ENCODE measurements at regions not wholly inside any gene's neighbourhood (a gene's known extent, or its start where the extent isn't known, plus 50 kb on each side); places are given as distances from the start of the nearest gene placed in this dataset.
"Not testable (repeated sequence)": the region's sequence is repeated elsewhere in the genome, so short reads cannot be mapped to it uniquely, and the experiment has no call there.

DNA sequence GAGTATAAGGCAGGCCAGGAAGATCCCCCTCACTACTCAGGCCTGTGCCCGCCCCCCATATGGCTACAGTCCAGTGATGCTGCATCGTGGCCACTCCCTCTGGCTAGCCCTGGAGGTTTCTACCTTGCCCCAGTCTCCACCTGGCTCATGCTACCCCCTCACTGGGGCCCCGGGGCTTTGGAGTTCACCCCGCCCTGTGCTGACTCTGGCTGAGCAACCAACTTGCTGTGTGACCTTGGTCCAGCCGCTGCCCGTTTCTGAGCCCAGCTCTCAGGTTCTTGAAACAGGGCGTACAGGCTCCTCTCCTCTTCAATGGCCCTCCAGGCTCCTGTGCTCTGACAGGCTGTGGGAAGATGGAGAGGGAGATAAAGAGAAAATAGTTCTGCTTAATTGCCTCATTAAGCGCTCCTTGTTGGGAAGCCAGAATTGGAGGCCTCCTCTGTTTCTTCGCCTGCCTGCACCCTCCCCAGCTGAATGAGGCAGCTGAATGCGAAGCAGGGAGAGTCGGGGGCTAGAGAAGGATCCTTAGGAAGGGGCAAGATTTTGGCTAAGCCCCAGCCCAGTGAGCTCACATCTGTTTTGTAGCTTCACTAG lies 138.2 kb upstream of the NCOR2 start:
- DNase-seq: no peak

DNA sequence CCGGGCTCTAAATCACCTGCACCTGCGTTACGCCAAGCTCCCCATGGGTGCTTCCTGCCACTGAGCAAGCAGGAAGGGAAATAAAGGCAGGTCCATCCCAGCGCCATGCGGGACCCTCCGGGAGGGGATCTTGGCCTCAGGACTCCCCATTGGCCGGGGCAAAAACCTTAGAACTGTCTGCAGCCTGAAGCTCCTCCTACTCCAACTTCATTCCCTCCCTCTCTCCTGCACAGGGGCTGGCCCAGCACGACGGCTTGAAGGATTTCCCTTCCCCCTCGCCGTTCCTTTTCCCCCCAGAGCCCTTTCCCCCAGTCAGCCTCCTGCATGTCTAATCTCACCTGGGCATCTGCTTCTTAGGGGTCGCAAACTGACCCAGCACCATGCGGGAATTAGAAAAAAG lies 137.2 kb upstream of the NCOR2 start:
- no peak for DNase-seq

DNA sequence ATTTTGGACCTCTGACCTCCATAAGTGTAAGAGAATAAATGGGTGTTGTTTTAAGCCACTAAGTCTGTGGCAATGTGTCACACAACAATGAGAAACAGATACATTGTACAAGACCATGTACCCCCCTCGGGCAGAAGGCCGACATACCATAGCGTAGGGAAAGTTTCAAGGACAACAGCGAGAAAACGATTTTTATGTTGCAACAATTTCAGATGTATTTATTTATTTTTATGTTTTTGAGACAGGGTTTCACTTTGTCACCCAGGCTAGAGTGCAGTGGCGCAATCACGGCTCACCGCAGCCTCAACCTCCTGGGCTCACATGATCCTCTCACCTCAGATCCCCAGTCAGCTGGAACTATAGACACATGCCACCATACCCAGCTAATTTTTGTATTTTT lies 136.4 kb upstream of the NCOR2 start:
- DNase-seq: no peak

DNA sequence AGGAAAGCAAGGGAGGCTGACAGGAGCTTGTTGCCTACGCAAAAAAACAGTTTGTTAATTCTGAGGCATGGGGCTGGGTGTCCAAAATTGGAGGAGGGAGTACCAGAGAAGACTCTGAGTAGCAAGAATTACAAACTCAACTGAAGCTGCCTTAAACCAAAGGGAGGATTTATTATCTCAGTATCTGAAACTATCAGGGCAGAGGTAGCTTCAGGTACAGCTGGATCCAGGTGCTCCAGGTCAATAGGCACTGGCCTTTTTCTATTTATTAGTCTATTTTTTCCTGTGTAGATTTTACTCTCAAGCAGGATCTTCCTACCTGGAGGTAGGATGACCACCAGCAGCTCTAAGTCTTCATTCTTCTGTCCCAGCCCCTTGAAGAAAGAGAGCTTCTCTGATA lies 135.3 kb upstream of the NCOR2 start:
- no peak for DNase-seq

DNA sequence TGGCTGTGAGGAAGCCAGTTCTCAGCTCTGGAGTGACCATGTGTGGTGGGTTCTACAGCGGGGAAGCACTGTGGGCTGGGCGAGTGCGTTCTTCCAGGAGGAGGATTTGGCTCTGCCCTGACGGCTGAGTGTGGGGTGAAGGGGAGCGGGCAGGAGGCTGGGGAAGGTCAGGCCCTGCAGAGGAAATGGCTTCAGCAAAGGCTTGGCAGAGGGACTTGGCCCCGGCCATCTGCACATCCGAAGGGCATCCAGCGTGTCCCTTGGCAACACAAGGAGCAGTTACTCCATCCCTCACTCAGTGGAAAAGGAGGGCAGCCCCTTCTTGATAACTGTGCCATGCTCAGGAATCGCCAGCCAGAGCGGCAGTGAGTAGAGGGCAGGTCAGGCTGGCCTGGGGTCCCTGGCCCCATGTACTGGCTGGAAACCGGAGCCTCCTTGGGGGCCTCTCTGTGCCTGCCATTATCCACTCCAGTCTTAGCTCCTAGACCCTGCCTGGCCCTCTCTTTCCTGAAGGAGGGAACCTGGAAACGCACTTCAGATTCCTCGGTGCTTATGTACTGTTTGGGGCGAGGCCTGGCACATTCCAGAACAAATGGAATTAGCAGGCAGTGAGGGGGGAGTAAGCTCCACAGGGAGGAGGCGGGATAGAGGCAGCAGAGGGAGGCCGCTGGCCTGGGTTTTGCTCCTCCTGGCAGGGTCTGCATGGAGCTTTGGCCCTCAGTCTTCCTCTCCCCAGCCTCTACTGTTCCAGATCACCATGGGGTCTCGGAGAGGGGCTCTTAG lies 133.6 kb upstream of the NCOR2 start:
- DNase-seq: no peak

DNA sequence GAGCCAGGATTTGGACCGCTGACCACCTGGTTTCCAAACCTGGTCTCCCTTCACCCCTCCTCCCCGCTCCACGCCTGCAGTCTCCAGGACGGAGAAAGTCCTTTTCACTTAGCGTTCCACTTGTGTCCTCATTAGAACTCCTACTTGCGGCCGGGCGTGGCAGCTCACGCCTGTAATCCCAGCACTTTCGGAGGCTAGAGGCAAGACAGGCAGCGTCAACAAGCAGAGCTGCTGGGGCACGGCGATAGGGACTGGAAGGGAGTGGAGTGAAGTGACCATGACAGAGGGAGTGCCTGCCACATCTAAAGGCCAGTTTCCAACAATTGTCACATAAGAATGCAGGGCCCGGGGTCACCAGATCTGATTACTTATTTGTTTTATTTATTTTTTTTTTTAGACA lies 132.5 kb upstream of the NCOR2 start:
- no peak for DNase-seq

DNA sequence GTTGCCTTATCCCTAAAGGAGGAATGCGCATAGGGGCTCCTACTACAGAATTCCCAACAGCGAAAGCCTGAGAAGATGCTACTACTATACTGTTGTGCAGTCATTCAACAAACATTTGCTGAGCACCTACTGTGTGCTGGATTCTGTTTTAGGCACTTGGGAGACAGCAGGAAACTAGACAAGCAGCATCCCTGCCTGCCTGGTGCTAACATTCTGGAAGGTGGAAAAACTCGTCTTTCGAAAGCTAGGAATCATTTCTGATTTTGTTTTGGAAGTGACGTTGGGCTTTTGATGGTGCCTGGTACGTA lies 131.5 kb upstream of the NCOR2 start:
- DNase-seq: no peak

DNA sequence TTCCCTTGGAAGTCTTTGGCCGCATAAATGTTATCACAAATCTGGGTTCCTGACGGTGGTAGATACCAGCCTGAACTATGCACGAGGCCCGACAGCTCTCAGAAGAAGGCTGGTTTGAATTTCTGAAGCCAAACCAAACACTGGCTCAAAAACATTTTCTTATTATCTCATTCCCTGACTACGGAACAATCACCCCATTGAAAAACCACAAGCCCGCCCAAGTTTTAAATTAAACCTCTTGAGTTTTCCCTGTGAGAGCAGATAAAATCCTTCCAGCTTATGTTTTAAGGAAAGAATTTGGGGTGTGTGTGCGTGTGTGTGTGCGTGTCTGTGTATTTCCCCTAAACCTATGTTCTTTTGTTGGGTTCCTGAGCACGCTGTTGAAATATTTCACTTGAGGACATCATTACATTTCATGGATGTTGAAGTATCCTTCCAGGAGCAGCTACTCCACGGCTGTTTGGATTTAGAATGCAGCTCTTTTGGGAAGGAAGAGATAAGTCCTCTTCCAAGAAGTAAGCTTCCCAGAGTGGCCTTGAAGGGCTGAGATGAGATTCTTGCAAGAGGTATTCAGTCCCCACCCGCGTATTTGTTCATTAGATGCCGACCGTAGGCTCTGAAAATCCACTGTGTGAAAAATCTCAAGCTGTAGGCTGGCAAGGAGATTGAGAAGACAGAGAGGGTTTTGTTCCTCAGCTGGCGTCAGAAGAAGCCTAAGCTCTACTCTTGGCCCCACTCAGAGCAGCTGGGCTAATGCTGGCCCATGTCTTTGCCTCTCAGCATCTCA lies 131.0 kb upstream of the NCOR2 start:
- DNase-seq: no peak

DNA sequence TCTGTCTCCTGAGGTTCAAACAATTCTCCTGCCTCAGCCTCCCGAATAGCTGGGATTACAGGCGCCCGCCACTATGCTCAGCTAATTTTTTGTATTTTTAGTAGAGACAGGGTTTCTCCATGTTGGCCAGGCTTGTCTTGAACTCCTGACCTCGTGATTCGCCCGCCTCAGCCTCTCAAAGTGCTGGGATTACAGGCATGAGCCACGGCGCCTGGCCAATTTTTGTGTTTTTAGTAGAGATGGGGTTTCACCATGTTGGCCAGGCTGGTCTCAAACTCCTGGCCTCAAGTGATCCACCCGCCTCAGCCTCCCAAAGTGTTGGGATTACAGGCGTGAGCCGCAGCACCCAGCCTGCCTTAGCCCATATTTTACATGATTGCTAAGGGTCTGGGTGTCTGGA lies 130.3 kb upstream of the NCOR2 start:
- not testable (repeated sequence) for DNase-seq

DNA sequence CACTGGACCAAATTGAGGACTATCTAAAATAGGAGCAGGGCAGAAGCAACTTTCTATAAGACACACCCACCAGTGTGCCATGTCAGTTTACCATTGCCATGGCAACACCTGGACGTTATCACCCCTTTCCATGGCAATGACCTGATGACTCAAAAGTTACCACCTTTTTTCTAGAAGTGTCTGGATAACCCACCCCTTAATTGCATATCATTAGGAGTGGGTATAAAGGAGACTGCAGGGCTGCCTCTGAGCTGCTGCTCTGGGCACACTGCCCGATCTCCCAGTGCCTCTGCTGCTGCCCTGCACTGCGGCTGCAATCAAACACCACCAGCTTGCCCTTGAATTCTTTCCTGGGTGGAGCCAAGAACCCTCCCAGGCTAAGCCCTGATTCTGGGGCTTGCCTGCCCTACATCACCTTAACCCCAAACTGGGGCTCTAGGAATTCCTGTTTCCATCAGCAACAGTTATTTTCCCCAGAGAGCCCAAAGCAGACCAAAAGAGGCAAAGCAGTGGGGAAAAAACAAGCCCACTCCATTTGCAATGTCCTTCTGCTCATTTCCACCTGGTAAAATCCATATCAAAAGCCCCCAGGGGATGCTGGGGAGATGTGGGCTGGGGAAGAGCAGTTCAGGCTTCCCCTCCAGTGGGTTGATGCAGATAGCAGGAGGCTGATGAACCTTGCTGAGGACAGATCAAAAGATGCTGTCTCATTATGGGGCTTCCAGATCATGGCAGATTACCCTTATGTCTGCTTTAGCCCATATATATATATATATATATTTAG lies 129.5 kb upstream of the NCOR2 start:
- DNase-seq: no peak

DNA sequence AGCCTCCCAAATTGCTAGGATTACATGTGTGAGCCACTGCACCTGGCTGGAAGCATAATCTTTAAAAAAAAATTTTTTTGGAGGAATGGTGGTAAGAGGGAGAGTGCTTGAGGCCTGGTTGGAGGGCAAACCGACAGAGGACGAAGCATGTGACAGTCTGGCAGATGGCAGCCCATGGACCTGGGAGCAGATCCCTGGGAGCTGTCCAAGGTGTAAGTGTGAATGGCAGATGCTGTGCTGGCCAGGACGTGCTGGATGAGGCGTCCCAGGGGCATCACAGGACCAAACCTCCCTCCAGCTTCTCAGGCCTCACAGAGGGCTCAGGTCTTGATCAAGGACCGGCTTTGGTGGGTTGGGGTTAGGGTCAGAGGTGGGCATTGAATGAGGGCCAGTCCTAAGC lies 128.4 kb upstream of the NCOR2 start:
- peak; percentile 72 for DNase-seq

DNA sequence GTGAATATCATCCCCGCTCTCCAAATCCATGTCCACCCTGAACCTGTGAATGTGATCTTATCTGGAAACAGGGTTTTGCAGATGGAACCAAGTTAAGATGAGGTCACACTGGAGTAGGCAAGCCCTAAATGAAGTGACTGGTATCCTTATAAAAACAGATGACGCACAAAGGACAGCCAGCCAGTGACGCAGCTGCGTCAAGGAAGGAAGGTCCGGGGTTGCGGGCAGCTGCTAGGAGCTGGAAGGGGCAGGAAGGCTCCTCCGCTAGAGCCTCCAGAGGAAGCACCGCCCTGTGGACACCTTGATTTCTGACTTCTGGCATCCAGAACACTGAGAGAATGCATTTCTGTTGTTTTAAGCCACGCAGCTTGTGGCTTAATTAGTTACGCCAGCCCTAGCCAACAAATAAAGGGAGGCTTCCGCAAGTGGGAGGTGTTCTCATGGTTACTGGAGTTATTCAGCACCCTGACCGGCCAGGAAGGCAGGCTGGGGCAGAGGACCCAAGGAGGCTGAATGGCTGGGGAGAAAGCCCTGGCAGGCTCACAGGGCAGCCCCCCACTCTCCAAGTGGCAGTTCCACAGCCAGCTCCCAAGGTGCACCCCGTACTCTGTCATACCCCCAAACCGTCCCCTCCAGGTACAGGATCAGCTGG lies 127.6 kb upstream of the NCOR2 start:
- no peak for DNase-seq

DNA sequence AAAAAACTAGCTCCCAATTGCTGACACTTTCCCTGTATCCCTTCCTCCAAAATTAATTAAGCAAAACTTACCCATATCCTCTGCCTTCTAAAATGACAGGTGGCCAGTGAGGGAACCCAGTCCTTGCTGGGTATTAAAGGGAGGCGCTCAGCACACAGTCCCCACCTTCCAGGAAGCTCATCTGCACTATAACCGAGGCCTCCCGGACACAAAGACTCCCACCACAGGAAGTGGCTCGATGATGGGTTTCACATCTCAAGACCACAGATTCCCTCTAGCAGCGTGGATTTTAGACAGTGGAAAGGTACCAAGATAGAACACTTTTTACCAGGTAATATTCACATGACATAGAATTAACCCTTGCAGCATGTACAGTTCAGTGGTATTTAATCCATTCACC lies 126.8 kb upstream of the NCOR2 start:
- DNase-seq: no peak

DNA sequence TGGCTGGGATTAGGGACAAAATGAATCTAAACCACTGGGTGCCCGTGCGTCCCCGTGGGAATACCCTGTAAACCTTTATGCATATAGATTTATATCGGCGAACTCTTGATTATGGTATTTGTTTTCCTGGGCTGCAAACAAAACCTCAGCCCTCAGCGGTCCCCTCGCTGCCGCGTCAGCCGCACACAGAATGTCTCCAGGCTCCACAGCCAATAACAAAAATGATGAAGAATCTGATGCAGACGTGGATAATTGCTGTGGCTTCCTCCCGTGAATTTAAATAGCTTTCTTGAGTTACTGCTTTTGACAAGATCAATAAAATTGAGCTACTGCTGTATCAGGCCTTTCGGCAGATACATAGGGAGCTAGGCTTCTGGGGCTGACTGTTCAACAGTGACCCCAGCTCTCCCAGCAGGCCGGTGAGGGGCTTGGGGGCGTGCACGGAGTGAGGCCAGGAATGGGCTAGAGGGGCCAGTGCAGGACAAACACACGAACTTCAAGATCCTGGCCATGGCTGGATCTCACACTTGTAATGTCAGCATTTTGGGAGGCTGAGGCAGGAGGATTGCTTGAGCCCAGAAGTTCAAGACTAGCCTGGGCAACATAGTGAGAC lies 125.8 kb upstream of the NCOR2 start:
- no peak for DNase-seq

DNA sequence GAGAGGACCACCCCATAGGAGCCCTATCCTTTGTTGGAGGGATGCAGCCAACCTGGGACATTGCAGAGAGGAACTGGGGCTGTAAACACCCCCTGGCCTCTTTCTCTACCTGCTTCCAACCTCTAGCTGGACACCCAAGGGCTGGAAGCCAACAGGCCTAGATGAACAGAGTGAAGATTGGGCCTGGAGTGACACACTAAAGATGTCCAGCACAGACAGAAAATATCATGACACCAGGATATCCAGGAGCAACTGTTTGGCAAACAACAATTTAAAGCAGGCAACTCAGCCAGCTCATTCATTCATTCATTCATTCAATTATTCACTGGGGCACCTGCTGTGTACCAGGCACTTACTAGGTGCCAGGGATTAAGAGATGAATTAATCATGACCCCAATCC lies 125.0 kb upstream of the NCOR2 start:
- DNase-seq: no peak

DNA sequence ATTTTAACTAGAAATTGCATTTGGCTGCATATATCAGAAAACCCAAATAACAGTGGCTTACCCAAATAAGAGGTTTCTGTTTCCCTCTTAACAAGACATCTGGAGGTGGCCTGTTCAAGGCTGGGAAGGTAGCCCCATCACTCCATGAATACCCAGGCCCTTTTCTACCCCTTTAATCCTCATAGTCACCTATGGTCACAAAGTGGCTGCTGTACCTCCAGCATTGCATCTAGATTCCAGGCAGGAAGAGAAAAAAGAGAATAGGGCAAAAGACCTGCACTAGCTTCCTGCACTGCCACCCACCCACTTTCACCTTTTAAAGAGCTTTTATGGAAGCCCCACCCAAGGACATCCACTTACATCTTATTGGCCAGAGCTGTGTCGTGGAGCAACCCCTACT lies 124.0 kb upstream of the NCOR2 start:
- DNase-seq: no peak

DNA sequence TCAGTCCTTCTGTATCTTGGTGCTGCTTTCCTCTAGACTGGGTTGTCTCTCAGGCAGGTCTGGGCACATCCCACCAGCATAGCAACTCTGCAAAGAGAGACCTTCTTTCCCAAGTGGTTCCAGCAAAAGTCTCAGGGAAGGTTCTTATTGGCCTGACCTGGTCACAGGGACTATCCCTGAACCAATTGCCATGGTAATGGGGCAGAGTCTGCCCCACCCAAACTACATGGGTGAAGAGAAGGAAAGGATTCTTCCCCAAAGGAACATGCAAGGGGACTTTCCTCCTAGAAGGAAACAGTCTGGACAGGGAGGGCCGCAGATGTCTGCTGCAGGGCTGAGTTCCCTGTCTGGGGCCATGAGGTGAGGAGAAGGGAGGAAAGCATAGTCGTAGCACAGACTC lies 122.2 kb upstream of the NCOR2 start:
- DNase-seq: no peak

DNA sequence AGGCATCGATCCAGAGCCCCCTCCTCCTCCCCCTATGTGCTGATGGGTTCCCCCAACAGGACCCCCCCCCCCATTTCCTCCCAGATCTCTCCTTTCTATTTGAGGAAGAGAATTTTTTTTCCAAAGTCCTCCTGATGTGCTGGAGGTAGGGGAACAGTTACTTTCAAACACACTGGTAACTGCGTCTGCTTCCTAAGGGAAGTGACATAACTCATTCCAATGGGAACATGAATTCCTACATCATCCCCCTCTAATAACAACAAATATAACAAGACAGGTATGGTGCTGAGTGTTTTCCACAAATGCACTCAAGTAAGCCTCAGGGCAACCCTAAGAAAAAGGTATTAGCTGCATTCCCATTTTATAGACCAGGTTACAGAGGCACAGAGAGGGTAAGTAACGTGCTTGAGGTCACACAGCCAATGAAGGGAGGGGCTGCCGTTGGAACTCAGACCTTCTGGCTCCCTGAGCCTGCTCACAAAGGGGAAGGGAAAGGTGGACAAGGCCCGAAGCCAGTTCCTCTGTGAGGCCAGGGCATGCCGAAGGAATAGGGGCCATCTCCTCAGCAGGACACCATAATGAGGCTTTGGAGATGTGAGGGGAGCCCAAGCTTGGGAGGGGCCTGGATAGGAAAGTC lies 121.1 kb upstream of the NCOR2 start:
- no peak for DNase-seq

DNA sequence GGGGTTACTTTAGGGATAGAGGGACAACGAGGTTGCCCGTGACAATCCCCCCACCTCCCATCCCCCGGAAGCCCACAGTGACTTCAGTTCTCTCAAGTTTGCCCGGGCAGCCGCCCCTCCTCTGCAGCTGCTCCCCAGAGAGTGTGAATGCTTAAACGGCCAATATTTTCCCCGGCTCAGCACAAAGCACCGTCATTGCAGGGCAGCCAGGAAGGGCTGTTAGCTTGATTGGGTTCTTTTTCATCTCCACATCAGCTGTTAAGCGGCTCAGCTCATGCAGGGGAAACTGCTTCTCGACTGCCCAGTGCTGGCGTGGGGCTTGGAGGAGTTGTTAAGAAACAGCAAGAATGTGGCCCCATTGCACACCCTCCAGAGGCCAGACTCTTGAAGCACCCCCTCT lies 120.5 kb upstream of the NCOR2 start:
- DNase-seq: no peak

DNA sequence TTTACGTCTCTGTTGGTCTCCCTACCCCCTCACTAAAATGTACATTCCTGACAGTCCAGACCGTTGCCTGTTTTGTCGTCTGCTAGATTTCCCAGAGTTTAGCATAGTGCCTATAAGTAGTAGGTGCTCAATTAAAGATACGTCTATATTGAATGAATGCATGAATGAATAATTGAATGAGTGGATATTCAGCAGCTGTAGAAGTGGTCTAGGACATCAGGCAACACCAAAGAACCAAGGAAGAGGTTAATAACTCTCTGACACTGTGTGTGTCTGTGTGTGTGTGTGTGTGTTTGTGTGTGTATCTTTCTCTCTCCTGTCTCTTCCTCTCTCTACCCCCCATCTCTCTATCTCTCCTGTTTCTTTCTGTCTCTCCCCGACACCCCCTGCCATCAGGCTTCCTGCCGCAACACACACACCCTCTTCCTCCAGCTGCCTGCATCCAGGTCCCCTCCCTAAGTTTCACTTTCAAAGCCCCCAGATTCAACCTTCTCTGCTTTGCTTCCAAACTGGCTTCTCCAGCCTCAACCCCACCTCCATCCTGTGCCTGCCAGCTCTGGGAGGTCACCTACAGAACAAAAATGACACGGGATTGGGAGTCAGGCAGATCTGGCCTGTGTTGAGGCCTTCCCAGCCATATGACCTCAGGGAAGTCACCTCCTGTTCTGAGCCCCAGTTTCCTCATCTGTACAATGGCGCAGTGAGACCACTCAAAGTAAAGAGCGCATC lies 119.9 kb upstream of the NCOR2 start:
- DNase-seq: no peak

Measured in DMS 273 treated with DMSO at 0.1 percent for 48 hours (cell line).